Aorta (tissue), 5 donors: ENCODE measurements at regions not wholly inside any gene's neighbourhood (a gene's known extent, or its start where the extent isn't known, plus 50 kb on each side); places are given as distances from the start of the nearest gene placed in this dataset.

Experiments used
- ATAC-seq: fragments of 200-7000 bp; cut with Tn5 transposase; one replicate; pipeline ENCODE4 v1.9.1; 2022; ENCODE audit warnings: moderate library complexity; ENCODE audit not compliant: low FRiP score
- DNase-seq, 2 donors: peaks; one replicate each; pipeline ENCODE4 v3.0.0-alpha.2; 2020
- H3K27ac ChIP-seq, 2 donors: one replicate each; pipeline ENCODE4 v1.5.1; 2013; ENCODE audit warnings: low read length in 2 of 2, mild to moderate bottlenecking in 2 of 2, moderate library complexity in 2 of 2, control low read depth in 1 of 2, inconsistent platforms in 1 of 2, low read depth in 1 of 2
- H3K27me3 ChIP-seq, 2 donors: one replicate each; pipeline ENCODE4 v1.6.1; 2013; ENCODE audit warnings: control low read depth in 1 of 2, low read length in 1 of 2, mild to moderate bottlenecking in 1 of 2, moderate library complexity in 1 of 2; ENCODE audit not compliant: insufficient read depth in 2 of 2, control insufficient read depth in 1 of 2
- H3K36me3 ChIP-seq, 2 donors: one replicate each; pipeline ENCODE4 v1.6.1; 2013; ENCODE audit warnings: control low read depth in 1 of 2, low read length in 1 of 2, mild to moderate bottlenecking in 1 of 2; ENCODE audit not compliant: insufficient read depth in 2 of 2, control insufficient read depth in 1 of 2
- H3K4me1 ChIP-seq, 2 donors: one replicate each; pipeline ENCODE4 v1.6.1; 2013; ENCODE audit warnings: low read length in 2 of 2, control low read depth in 1 of 2, mild to moderate bottlenecking in 1 of 2, moderate library complexity in 1 of 2; ENCODE audit not compliant: insufficient read depth in 2 of 2, control insufficient read depth in 1 of 2
- H3K4me3 ChIP-seq, 2 donors: one replicate each; pipeline ENCODE4 v1.5.1; 2013; ENCODE audit warnings: low read length in 2 of 2, control low read depth in 1 of 2, mild to moderate bottlenecking in 1 of 2
- H3K9me3 ChIP-seq: one replicate; pipeline ENCODE4 v1.6.1; 2013; ENCODE audit warnings: mild to moderate bottlenecking, low read length; ENCODE audit not compliant: control insufficient read depth
- WGBS, 2 donors: extraction: QIAGEN DNeasy Blood & Tissue Kit; methylation state at CpG; one replicate each; pipeline ENCODE4 v1.1.7; 2013; 5-methylcytosine and 5-hydroxymethylcytosine counted together
- intact Hi-C, 2 donors: fragments of 100-400 bp; cut with DNase I; formaldehyde crosslinking; loops; one replicate each; pipeline versions ENCODE4 v1.14.2 to v1.15.0; 2022
- donor health status: healthy with polysubstance abuse.
- donor health status: Bipolar disorder and iron deficiency.
- donor health status: DM: no; HTN: no; CAD: no.
- donor health status: DM: no; HTN: no; CAD: no.
- donor health status: DM: yes; HTN: yes; CAD: no.

DNA sequence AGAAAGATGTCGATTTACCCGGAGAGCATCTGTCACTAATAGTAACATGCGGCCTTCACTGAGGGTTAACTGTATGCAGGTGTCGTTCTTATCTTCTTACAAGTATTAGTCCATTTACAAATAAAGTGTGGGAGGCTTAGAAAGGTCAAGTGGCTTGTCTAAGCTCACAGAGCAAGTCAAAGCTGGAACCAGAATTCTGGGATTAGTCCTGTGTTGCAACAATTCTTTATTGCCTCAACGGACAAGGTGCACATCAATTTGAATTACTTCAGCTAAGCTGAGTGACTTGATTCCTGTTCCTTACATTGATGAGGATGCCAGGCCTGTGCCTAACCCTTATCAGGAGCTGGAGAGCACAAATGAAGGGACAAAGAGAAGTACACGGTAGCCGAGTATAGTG is 1193.6 kb downstream of the UQCRFS1 start:
- 80 to 86% methylated on average over 7 of the region's 7 CpGs for WGBS, 2 donors

DNA sequence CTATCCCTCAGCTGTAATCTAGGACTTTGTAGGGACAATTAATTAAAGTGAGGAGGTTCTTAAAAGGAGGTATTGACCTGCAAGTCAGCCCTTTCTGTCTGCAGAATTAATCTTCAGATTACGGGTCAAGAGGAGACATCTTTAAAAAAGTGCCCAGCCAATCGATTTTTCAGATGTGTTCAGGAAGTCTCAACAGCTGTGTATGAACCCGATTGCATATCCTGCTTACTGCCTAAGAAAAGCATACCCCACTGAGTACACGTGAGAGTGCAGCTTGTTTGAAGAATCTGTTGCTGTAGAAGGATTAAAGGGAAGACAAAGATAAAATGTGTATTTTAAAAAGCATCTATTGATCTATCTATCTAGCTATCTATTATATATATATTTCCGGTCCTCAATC is 1194.5 kb downstream of the UQCRFS1 start:
- intact Hi-C loops, result no loop called here
- no peak overlapping the region for H3K4me3 ChIP-seq
- H3K9me3 ChIP-seq, result peaks cover 2% of the 10 kb centered on the region
- ATAC-seq (no peak), DNase-seq (no peak)
- no peaks in the 10 kb centered on the region for H3K27me3 ChIP-seq
- WGBS, 2 donors, result 54 to 63% methylated on average over 5 of the region's 5 CpGs
- H3K4me1 ChIP-seq, result no peaks in the 10 kb centered on the region
- H3K36me3 ChIP-seq, result no peaks in the 10 kb centered on the region
- H3K27ac ChIP-seq, result no peak overlapping the region

More for the DNA sequence above, 1193.6 kb downstream of the UQCRFS1 start:
- H3K4me1 ChIP-seq, result no peaks in the 10 kb centered on the region
- H3K4me3 ChIP-seq, result no peak overlapping the region
- H3K9me3 ChIP-seq, result no peaks in the 10 kb centered on the region
- intact Hi-C loops, result no loop called here
- ATAC-seq (no peak), DNase-seq (no peak)
- no peaks in the 10 kb centered on the region for H3K27me3 ChIP-seq
- H3K27ac ChIP-seq, result no peak overlapping the region
- H3K36me3 ChIP-seq, result no peaks in the 10 kb centered on the region

DNA sequence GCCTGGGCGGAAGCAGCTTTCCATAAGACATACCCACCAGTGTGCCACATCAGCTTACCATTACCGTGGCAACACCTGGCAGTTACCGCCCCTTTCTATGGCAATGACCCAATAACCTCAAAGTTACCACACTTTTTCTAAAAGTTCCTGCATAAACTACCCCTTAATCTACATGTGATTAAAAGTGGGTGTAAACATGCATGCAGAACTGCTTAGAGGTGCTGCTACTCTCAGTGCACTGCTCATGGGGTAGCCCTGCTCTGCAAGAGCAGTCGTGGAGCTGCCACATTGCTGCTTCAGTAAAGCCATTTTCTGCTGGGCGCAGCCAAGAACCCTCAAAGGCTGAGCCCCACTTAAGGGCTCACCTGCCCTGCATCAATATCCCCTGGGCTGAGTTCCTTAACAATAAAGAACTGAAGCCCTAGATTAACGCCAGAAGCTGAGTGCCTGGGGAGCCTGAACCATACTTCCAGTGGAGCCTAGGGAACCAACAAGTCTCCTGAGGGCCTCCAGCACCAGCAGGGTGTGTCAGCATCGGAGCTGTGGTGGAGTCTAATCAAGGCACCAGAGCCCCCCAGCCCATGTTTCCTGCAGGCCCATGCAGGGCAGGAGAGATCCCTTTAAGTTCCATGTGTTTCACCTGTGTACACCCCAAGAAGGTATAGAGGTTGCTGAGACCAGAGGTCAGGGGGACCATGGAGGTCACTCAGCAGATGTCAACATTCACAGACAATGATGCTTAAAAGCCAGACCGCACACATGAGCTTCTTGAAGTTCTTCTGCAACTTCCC is 1198.1 kb downstream of the UQCRFS1 start:
- H3K27me3 ChIP-seq, result no peaks in the 10 kb centered on the region
- WGBS, 2 donors, result 71 to 83% methylated on average over 8 of the region's 8 CpGs

DNA sequence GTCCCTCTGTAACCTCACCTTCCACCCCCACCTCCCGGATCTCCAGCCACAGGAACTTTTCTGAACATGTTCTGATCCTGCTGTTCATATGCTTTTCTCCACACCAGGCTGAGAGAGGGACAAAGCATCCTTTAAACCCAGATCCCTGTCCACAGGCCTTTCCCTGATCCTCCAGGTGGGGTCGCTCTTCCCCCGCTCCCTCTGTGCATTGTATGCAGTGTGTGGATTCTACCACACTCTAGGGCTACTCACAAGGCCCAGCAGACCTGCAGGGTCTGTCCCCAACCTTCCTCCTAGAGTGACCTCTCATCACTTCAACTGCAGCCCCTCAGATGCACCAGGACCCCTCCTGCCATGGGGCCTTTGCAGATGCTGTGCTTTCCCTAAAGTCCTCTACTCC is 1200.6 kb downstream of the UQCRFS1 start:
- H3K4me3 ChIP-seq, result no peak overlapping the region
- no peaks in the 10 kb centered on the region for H3K36me3 ChIP-seq
- ATAC-seq, result no peak
- intact Hi-C loops, result no loop called here
- 61 to 65% methylated on average over 3 of the region's 3 CpGs for WGBS, 2 donors
- H3K27me3 ChIP-seq, result no peaks in the 10 kb centered on the region
- no peak overlapping the region for H3K27ac ChIP-seq
- DNase-seq, result no peak
- H3K9me3 ChIP-seq, result peaks cover 2% of the 10 kb centered on the region
- no peaks in the 10 kb centered on the region for H3K4me1 ChIP-seq

More for the DNA sequence above, 1198.1 kb downstream of the UQCRFS1 start:
- intact Hi-C loops, result no loop called here
- DNase-seq (no peak), ATAC-seq (no peak)
- no peak overlapping the region for H3K4me3 ChIP-seq
- no peaks in the 10 kb centered on the region for H3K36me3 ChIP-seq
- H3K9me3 ChIP-seq, result peaks cover 2% of the 10 kb centered on the region
- H3K27ac ChIP-seq, result no peak overlapping the region
- H3K4me1 ChIP-seq, result no peaks in the 10 kb centered on the region

DNA sequence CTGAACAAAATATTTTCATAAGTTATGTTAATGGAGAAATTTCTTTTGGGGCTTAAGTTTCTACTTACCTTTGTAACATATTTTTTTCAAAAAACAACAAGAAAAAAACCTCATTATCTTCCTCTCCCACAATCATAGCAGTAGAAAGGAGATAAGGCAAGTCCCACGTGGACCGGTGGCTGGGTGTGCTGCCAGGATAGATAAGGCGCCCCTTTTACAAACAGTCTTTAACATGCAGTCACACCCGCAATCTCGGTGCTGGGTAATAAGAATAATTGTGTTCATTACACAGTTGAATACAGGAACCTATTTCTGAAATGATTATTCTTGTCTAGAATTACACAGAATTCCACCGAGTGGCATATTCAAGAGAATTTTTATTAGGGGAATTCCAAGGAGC is 1202.3 kb downstream of the UQCRFS1 start:
- Histone ChIP-seq H3K4me1 (no peaks in the 10 kb centered on the region), H3K9me3 (peaks cover 2% of the 10 kb centered on the region), H3K27me3 (no peaks in the 10 kb centered on the region), H3K36me3 (no peaks in the 10 kb centered on the region), H3K4me3 (no peak overlapping the region), H3K27ac (no peak overlapping the region)
- intact Hi-C loops, result no loop called here
- 29 to 33% methylated on average over 6 of the region's 6 CpGs for WGBS, 2 donors
- ATAC-seq, result no peak
- no peak for DNase-seq

DNA sequence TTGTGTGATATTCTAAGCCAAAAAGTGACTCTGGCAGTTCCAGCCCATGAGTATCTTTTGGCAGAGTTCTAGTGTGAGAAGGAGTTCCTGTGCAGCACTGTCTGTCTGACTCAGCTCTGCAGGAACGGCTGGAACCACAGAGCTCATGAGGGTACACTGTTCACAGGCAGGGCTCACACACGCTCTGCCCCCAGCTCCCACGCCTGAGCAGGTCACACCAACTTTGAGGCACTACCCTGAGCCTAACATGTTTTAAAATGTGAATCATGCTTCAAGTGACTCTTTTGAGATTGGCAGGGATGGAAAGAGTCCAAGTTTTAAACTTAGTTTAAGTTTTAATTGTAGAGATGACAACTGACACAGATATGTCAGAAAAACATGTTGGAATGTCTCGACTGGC is 1203.3 kb downstream of the UQCRFS1 start:
- no peak overlapping the region for H3K4me3 ChIP-seq
- intact Hi-C loops, result no loop called here
- H3K27ac ChIP-seq, result no peak overlapping the region
- WGBS, 2 donors, result 29 to 42% methylated on average over 4 of the region's 4 CpGs
- H3K36me3 ChIP-seq, result no peaks in the 10 kb centered on the region
- no peak for DNase-seq
- H3K27me3 ChIP-seq, result no peaks in the 10 kb centered on the region
- H3K4me1 ChIP-seq, result no peaks in the 10 kb centered on the region
- no peak for ATAC-seq
- peaks cover 2% of the 10 kb centered on the region for H3K9me3 ChIP-seq

DNA sequence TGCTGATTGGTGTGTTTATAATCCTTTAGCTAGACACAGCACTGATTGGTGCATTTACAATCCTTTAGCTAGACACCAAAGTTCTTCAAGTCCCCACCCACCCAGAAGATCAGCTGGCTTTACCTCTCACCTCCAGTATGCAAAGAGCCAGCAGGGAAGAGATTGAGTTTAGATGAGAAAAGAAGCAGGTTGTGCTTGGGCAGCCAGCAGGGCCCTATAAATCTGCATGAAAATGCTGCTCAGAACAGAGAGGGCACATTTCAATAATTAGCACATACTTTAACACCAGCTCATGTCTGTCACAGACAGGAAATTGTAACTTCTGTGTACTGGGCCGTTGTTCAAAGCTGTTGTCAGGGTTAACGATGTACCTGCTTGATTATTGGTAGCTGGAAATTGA is 1204.3 kb downstream of the UQCRFS1 start:
- no peaks in the 10 kb centered on the region for H3K27me3 ChIP-seq
- no peak for ATAC-seq
- H3K4me3 ChIP-seq, result no peak overlapping the region
- intact Hi-C loops, result no loop called here
- no peaks in the 10 kb centered on the region for H3K4me1 ChIP-seq
- DNase-seq, result no peak
- no peaks in the 10 kb centered on the region for H3K36me3 ChIP-seq
- 68 to 71% methylated on average over 2 of the region's 2 CpGs for WGBS, 2 donors
- H3K9me3 ChIP-seq, result no peaks in the 10 kb centered on the region
- no peak overlapping the region for H3K27ac ChIP-seq

DNA sequence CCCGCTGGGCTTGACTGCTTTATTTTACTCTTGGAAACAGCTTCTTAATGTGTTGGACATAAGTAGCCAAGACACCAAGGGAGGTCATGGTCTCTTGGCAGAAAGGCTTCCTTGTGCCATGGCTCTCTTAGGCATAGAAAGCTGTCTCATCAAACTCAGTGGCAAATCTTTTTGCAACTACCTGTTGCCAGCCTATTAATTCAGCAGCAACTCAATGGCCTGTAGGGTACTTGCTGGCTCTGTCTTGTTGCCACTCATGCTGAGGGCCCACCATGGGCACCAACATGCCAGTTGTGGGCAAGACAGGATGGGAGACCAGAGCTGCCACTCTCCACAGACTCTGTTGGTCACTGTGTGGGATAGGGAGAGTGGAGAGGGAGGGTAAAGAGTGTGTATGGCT is 1209.4 kb downstream of the UQCRFS1 start:
- DNase-seq, result no peak
- Histone ChIP-seq H3K9me3 (peaks cover 3% of the 10 kb centered on the region), H3K4me3 (no peak overlapping the region), H3K4me1 (no peaks in the 10 kb centered on the region), H3K27ac (no peak overlapping the region), H3K27me3 (no peaks in the 10 kb centered on the region), H3K36me3 (no peaks in the 10 kb centered on the region)
- no peak for ATAC-seq
- intact Hi-C loops, result no loop called here
- WGBS, 2 donors, result 86 to 87% methylated on average over 1 of the region's 1 CpG

DNA sequence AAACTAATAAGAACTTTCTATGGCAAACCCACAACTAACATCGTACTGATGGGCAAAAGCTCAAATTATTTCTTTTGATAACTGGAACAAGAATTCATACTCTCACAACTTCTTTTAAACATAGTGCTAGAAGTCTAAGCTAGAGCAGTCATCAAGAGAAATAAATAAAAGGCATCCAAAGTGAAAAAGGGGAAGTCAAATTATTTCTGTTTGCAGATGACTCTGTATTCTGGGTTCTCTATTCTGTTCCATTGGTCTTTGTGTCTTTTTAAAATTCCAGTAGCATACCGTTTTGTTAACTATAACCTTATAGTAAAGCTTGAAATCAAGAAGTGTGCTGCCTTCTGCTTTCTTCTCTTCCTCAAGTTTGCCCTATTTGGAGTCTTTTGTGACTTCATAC is 1215.9 kb downstream of the UQCRFS1 start:
- ATAC-seq (no peak), DNase-seq (no peak)
- Histone ChIP-seq H3K4me3 (no peak overlapping the region), H3K9me3 (peaks cover 3% of the 10 kb centered on the region), H3K4me1 (no peaks in the 10 kb centered on the region), H3K27me3 (no peaks in the 10 kb centered on the region), H3K36me3 (no peaks in the 10 kb centered on the region), H3K27ac (no peak overlapping the region)
- 70 to 77% methylated on average over 2 of the region's 2 CpGs for WGBS, 2 donors
- intact Hi-C loops, result no loop called here
